ENCODE measurements at regions not wholly inside any gene's neighbourhood (a gene's known extent, or its start where the extent isn't known, plus 50 kb on each side); places are given as distances from the start of the nearest gene placed in this dataset.

DNA sequence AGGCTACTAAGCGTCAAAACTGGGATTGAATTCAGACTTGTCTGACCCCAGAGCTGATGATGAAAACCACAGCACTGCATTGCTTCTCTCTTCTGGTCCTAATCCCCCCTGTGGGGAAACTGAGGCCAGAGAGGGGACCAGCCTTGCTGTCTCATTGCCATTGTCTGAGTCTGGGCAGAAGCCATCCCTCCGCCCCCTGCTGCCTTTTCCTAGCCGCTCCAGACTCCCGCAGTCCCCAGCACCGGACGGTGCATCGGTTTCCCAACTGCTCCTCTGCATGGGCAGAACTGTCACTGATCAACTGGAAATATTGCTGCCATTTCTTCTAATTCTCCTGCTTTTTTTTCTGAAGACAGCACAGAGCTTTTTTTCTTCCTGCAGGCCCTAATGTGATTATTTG lies 157.4 kb downstream of the ACTL8 start:
- TF ChIP-seq, protein P1, sequence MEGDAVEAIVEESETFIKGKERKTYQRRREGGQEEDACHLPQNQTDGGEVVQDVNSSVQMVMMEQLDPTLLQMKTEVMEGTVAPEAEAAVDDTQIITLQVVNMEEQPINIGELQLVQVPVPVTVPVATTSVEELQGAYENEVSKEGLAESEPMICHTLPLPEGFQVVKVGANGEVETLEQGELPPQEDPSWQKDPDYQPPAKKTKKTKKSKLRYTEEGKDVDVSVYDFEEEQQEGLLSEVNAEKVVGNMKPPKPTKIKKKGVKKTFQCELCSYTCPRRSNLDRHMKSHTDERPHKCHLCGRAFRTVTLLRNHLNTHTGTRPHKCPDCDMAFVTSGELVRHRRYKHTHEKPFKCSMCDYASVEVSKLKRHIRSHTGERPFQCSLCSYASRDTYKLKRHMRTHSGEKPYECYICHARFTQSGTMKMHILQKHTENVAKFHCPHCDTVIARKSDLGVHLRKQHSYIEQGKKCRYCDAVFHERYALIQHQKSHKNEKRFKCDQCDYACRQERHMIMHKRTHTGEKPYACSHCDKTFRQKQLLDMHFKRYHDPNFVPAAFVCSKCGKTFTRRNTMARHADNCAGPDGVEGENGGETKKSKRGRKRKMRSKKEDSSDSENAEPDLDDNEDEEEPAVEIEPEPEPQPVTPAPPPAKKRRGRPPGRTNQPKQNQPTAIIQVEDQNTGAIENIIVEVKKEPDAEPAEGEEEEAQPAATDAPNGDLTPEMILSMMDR (IDR thresholded peaks at IDR 0.05), result no peak
- TF ChIP-seq POLR2A (IDR thresholded peaks at IDR 0.05), result no peak

All from uterus (tissue), 2 donors.